Upper lobe of left lung (tissue), 6 donors: ENCODE measurements at regions not wholly inside any gene's neighbourhood (a gene's known extent, or its start where the extent isn't known, plus 50 kb on each side); places are given as distances from the start of the nearest gene placed in this dataset.

Source experiments
- ATAC-seq, 2 donors: fragments of 200-7000 bp; cut with Tn5 transposase; one replicate each; pipeline ENCODE4 v1.9.1; 2022; ENCODE audit warnings: mild to moderate bottlenecking in 2 of 2, moderate library complexity in 2 of 2; ENCODE audit not compliant: low FRiP score in 2 of 2
- DNase-seq, 2 donors: peaks; one replicate each; pipeline ENCODE4 v3.0.0-alpha.2; 2019 to 2020
- H3K27ac ChIP-seq, 4 donors: fragments of 200-600 bp; sonication (generic); one replicate each; pipeline ENCODE4 v1.5.1; 2016 to 2019
- H3K27me3 ChIP-seq, 4 donors: fragments of 200-600 bp; sonication (generic); one replicate each; pipeline ENCODE4 v1.5.1; 2017 to 2019
- H3K36me3 ChIP-seq, 4 donors: fragments of 200-600 bp; sonication (generic); one replicate each; pipeline ENCODE4 v1.5.1; 2016 to 2019
- H3K4me1 ChIP-seq, 4 donors: fragments of 200-600 bp; sonication (generic); one replicate each; pipeline ENCODE4 v1.5.1; 2018 to 2019
- H3K4me3 ChIP-seq, 4 donors: fragments of 200-600 bp; sonication (generic); one replicate each; pipeline ENCODE4 v1.5.1; 2017 to 2019; ENCODE audit warnings: mild to moderate bottlenecking in 2 of 4, moderate library complexity in 1 of 4
- H3K9me3 ChIP-seq, 4 donors: fragments of 200-600 bp; sonication (generic); one replicate each; pipeline ENCODE4 v1.5.1; 2018 to 2019
- CTCF ChIP-seq, 6 experiments: fragments of 450-650 bp in 4 of 6; fragments of 200-600 bp in 2 of 6; sonication (generic) in 2 of 6; IDR thresholded peaks; one replicate each; pipeline ENCODE4 v1.5.1; 2016 to 2019; ENCODE audit warnings: antibody characterized with exemption in 6 of 6
- EP300 ChIP-seq, 4 donors: sonication (generic); formaldehyde crosslinking; IDR thresholded peaks; one replicate each; pipeline ENCODE4 v1.5.1; 2017; ENCODE audit warnings: antibody characterized with exemption in 4 of 4, control low read depth in 2 of 4
- POLR2A ChIP-seq, 4 donors: fragments of 450-650 bp; IDR thresholded peaks; one replicate each; pipeline ENCODE4 v1.5.1; 2016 to 2017; ENCODE audit warnings: antibody characterized with exemption in 4 of 4, mild to moderate bottlenecking in 2 of 4
- POLR2AphosphoS5 ChIP-seq, 2 donors: sonication (generic); formaldehyde crosslinking; IDR thresholded peaks; one replicate each; pipeline ENCODE4 v1.5.1; 2017; ENCODE audit warnings: antibody characterized with exemption in 2 of 2
- WGBS, 2 donors: methylation state at CpG; one replicate each; pipeline ENCODE4 v1.1.5; 2017 to 2018; 5-methylcytosine and 5-hydroxymethylcytosine counted together
- donor health status: DM: no; HTN: no; CAD: no; lungs with moderate emphysema.
- donor health status: DM: no; HTN: yes; CAD: no; lungs with severe emphysema.

GRCh38 chr18:72427721-72428120 lies 116.4 kb downstream of the CBLN2 start:
- H3K36me3 ChIP-seq: no peaks in the 10 kb centered on the region
- TF ChIP-seq POLR2AphosphoS5 (IDR thresholded peaks at IDR 0.05) (no peak), CTCF (IDR thresholded peaks at IDR 0.05) (no peak), EP300 (IDR thresholded peaks at IDR 0.05) (no peak), POLR2A (IDR thresholded peaks at IDR 0.05) (no peak)
- ATAC-seq (no peak), DNase-seq (no peak)
- no peaks in the 10 kb centered on the region for H3K9me3 ChIP-seq
- no peak overlapping the region for H3K27ac ChIP-seq
- H3K4me3 ChIP-seq: no peak overlapping the region
- H3K4me1 ChIP-seq: no peaks in the 10 kb centered on the region
- WGBS, 2 donors: 52 to 65% methylated on average over 2 of the region's 2 CpGs
- no peaks in the 10 kb centered on the region for H3K27me3 ChIP-seq

- TF ChIP-seq POLR2AphosphoS5 (IDR thresholded peaks at IDR 0.05) (no peak), CTCF (IDR thresholded peaks at IDR 0.05) (no peak), EP300 (IDR thresholded peaks at IDR 0.05) (no peak), POLR2A (IDR thresholded peaks at IDR 0.05) (no peak)
- no peak for DNase-seq
- ATAC-seq: no peak
- Histone ChIP-seq H3K4me1 (no peaks in the 10 kb centered on the region), H3K36me3 (no peaks in the 10 kb centered on the region), H3K27me3 (no peaks in the 10 kb centered on the region), H3K4me3 (no peak overlapping the region), H3K9me3 (no peaks in the 10 kb centered on the region), H3K27ac (no peak overlapping the region)
- WGBS, 2 donors: 85 to 96% methylated on average over 4 of the region's 4 CpGs
Measured at GRCh38 chr18:72419914-72420313, 124.2 kb downstream of the CBLN2 start.

- H3K27ac ChIP-seq: no peak overlapping the region
- WGBS, 2 donors: 46 to 49% methylated on average over 5 of the region's 5 CpGs
- no peaks in the 10 kb centered on the region for H3K27me3 ChIP-seq
- H3K9me3 ChIP-seq: peaks cover 0 to 3% (median 0%) of the 10 kb centered on the region in 4 donors
- no peaks in the 10 kb centered on the region for H3K4me1 ChIP-seq
- no peak for DNase-seq
- H3K36me3 ChIP-seq: no peaks in the 10 kb centered on the region
- TF ChIP-seq CTCF (IDR thresholded peaks at IDR 0.05) (no peak), POLR2A (IDR thresholded peaks at IDR 0.05) (no peak), EP300 (IDR thresholded peaks at IDR 0.05) (no peak), POLR2AphosphoS5 (IDR thresholded peaks at IDR 0.05) (no peak)
- no peak overlapping the region for H3K4me3 ChIP-seq
- ATAC-seq: no peak
Measured at GRCh38 chr18:72412927-72413326, 131.2 kb downstream of the CBLN2 start.

- Histone ChIP-seq H3K27me3 (no peaks in the 10 kb centered on the region), H3K4me3 (no peak overlapping the region), H3K4me1 (no peaks in the 10 kb centered on the region), H3K27ac (no peak overlapping the region), H3K36me3 (no peaks in the 10 kb centered on the region), H3K9me3 (peaks cover 0 to 8% (median 0%) of the 10 kb centered on the region in 4 donors)
- TF ChIP-seq EP300 (IDR thresholded peaks at IDR 0.05) (no peak), POLR2A (IDR thresholded peaks at IDR 0.05) (no peak), POLR2AphosphoS5 (IDR thresholded peaks at IDR 0.05) (no peak), CTCF (IDR thresholded peaks at IDR 0.05) (no peak)
- 58 to 78% methylated on average over 5 of the region's 5 CpGs for WGBS, 2 donors
- DNase-seq (no peak), ATAC-seq (no peak)
Measured at GRCh38 chr18:72411261-72411660, 132.9 kb downstream of the CBLN2 start.

- ATAC-seq: no peak
- 52 to 62% methylated on average over 1 of the region's 1 CpG for WGBS, 2 donors
- TF ChIP-seq EP300 (IDR thresholded peaks at IDR 0.05) (no peak), CTCF (IDR thresholded peaks at IDR 0.05) (no peak), POLR2A (IDR thresholded peaks at IDR 0.05) (no peak), POLR2AphosphoS5 (IDR thresholded peaks at IDR 0.05) (no peak)
Measured at GRCh38 chr18:72410399-72410798, 133.7 kb downstream of the CBLN2 start.

More at GRCh38 chr18:72410399-72410798, 133.7 kb downstream of the CBLN2 start:
- Histone ChIP-seq H3K27ac (no peak overlapping the region), H3K36me3 (no peaks in the 10 kb centered on the region), H3K4me1 (no peaks in the 10 kb centered on the region), H3K27me3 (no peaks in the 10 kb centered on the region), H3K9me3 (peaks cover 0 to 11% (median 0%) of the 10 kb centered on the region in 4 donors), H3K4me3 (no peak overlapping the region)
- no peak for DNase-seq
